Skeletal muscle cell (primary cell): ENCODE measurements at regions not wholly inside any gene's neighbourhood (a gene's known extent, or its start where the extent isn't known, plus 50 kb on each side); places are given as distances from the start of the nearest gene placed in this dataset.
"Not testable (repeated sequence)": the region's sequence is repeated elsewhere in the genome, so short reads cannot be mapped to it uniquely, and the experiment has no call there.

Source experiments
- DNase-seq: peaks from one replicate; pipeline ENCODE4 v3.0.0-alpha.2; 2010; ENCODE audit warnings: low read depth
- H3K4me3 ChIP-seq: 2 replicates; pipeline ENCODE4 v1.5.1; 2011; ENCODE audit warnings: low read depth, mild to moderate bottlenecking, control low read depth, low read length, moderate library complexity

GRCh38 chr16:21334188-21335146 is 56.4 kb upstream of the CRYM start:
- not testable (repeated sequence) for H3K4me3 ChIP-seq, DNase-seq

GRCh38 chr16:21333683-21334082 is 55.6 kb upstream of the CRYM start:
- not testable (repeated sequence) for H3K4me3 ChIP-seq, DNase-seq
